ENCODE measurements at regions not wholly inside any gene's neighbourhood (a gene's known extent, or its start where the extent isn't known, plus 50 kb on each side); places are given as distances from the start of the nearest gene placed in this dataset.
"Not testable (repeated sequence)": the region's sequence is repeated elsewhere in the genome, so short reads cannot be mapped to it uniquely, and the experiment has no call there.

DNA sequence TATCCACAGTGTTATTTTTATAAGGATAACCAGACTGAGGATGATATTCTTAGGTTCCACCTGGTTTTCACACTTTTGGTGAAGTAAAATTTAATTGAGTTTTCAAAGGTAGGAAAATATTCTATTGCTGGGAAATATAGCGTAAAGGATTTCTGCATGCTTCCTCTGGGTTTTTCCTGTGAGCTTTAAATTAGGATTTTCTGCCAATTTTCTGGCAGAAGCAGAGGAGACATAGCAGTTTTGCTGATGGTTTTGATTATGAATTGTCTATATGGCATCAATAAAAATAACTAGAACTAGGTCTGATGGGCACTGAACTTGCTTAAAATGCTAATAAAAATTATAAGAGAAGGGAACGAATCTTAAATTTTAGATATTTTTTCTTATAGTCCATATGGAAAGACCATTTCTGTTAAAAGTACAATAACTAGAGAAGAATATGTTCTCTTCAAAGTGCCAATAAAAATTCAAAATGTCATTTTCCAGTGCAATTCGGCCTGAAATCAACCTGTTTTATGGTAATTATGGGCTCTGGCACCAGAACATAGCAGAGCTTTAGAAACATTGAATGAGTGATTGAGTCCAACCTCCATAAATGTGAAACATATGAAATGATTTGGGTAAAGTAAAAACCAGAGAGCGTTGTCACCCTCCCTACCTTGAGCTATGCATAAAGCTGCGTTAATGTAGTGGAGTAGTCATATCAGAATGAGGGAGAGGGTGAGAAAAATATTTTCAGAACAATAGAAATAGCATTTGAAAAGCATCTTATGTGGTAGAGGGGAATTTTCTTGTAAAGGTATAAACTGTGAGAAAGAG is 279.7 kb downstream of the SPRY1 start:
- H3K9me3 ChIP-seq = no peaks in the 10 kb centered on the region
- no peaks in the 10 kb centered on the region for H3K27me3 ChIP-seq
- TF ChIP-seq EP300 (IDR thresholded peaks at IDR 0.05) (no peak), CTCF (IDR thresholded peaks at IDR 0.05) (no peak), POLR2A (IDR thresholded peaks at IDR 0.05) (no peak)
- peak overlapping the region in 1 of 4 donors; percentile 43 for H3K27ac ChIP-seq
- 92% methylated on average over 5 of the region's 5 CpGs for whole genome bisulfite sequencing, 2 donors
- H3K4me3 ChIP-seq = no peak overlapping the region
- peaks cover 0 to 5% (median 0%) of the 10 kb centered on the region in 4 donors for H3K4me1 ChIP-seq
- DNase-seq (ENCODE audit: low spot score in 2 of 2) = no peak
- no peaks in the 10 kb centered on the region for H3K36me3 ChIP-seq

DNA sequence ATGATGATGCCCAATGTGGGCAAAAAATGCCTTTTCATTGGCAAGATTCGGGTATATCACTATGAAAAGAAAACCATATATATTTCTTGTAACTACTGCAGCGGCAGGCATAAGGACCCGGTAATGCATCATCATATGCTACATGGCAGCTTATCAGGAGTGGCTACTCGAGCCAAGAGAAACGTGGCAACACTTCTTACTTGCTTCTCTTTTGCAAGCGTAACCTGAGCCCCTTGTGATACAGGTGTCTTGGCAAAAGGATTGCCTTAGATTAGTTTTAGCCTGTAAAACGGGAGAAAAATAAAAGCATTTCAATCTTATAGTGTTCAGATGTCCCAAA is 280.3 kb downstream of the SPRY1 start:
- H3K27me3 ChIP-seq = no peaks in the 10 kb centered on the region
- H3K4me1 ChIP-seq = peaks cover 0 to 5% (median 0%) of the 10 kb centered on the region in 4 donors
- TF ChIP-seq POLR2A (IDR thresholded peaks at IDR 0.05) (no peak), EP300 (IDR thresholded peaks at IDR 0.05) (no peak), CTCF (IDR thresholded peaks at IDR 0.05) (no peak)
- no peak overlapping the region for H3K27ac ChIP-seq
- H3K36me3 ChIP-seq = no peaks in the 10 kb centered on the region
- DNase-seq (ENCODE audit: low spot score in 2 of 2) = no peak
- WGBS, 2 donors = 83 to 88% methylated on average over 7 of the region's 7 CpGs
- H3K4me3 ChIP-seq = no peak overlapping the region
- no peaks in the 10 kb centered on the region for H3K9me3 ChIP-seq

DNA sequence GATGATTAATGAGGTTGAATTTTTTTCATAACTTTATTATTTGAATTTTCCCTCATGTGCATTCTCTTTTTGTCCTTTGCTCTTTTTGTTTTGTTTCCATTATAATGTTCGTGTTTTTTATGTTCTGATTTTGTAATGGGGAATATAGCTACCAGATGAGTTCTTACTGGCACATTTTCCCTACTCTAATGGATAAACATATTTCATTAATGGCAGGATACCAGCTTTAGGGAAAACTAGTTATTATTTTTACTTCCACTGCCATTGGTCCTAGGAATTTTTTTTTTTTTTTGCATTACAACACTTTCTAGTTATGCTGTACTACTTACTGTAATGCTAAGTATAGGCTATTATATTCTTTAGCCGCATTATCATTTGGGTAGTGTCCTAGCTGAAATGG is 286.3 kb downstream of the SPRY1 start:
- Histone ChIP-seq H3K27me3 (no peaks in the 10 kb centered on the region), H3K4me1 (no peaks in the 10 kb centered on the region), H3K36me3 (no peaks in the 10 kb centered on the region), H3K9me3 (no peaks in the 10 kb centered on the region), H3K27ac (no peak overlapping the region), H3K4me3 (no peak overlapping the region)
- no peak for DNase-seq (ENCODE audit: low spot score in 2 of 2)
- TF ChIP-seq EP300 (IDR thresholded peaks at IDR 0.05) (no peak), CTCF (IDR thresholded peaks at IDR 0.05) (no peak), POLR2A (IDR thresholded peaks at IDR 0.05) (no peak)
- 67 to 69% methylated on average over 2 of the region's 2 CpGs for WGBS, 2 donors

GRCh38 chr4:123684937-123685336 is 288.3 kb downstream of the SPRY1 start:
- not testable (repeated sequence) for H3K36me3 ChIP-seq; H3K4me1 ChIP-seq; H3K9me3 ChIP-seq; DNase-seq (ENCODE audit: low spot score in 2 of 2); H3K27ac ChIP-seq; H3K27me3 ChIP-seq; H3K4me3 ChIP-seq
- WGBS, 2 donors = 94 to 99% methylated on average over 15 to 26 of the region's 26 CpGs

- DNase-seq (ENCODE audit: low spot score in 2 of 2); H3K36me3 ChIP-seq; H3K27ac ChIP-seq; H3K4me3 ChIP-seq; H3K27me3 ChIP-seq; H3K9me3 ChIP-seq: not testable (repeated sequence)
- peaks cover 0 to 20% (median 0%) of the 10 kb centered on the region in 4 donors for H3K4me1 ChIP-seq
- 95 to 100% methylated on average over 2 of the region's 2 CpGs for WGBS, 2 donors
Observed at GRCh38 chr4:123695531-123695930, 298.9 kb downstream of the SPRY1 start.

GRCh38 chr4:123696687-123697086 is 300.1 kb downstream of the SPRY1 start:
- H3K4me3 ChIP-seq = no peak overlapping the region
- H3K27me3 ChIP-seq = no peaks in the 10 kb centered on the region
- 77 to 80% methylated on average over 2 of the region's 2 CpGs for WGBS, 2 donors
- TF ChIP-seq POLR2A (IDR thresholded peaks at IDR 0.05) (no peak), CTCF (IDR thresholded peaks at IDR 0.05) (no peak), EP300 (IDR thresholded peaks at IDR 0.05) (no peak)
- H3K9me3 ChIP-seq = no peaks in the 10 kb centered on the region
- no peaks in the 10 kb centered on the region for H3K36me3 ChIP-seq
- no peak for DNase-seq (ENCODE audit: low spot score in 2 of 2)
- H3K4me1 ChIP-seq = peaks cover 0 to 28% (median 0%) of the 10 kb centered on the region in 4 donors
- no peak overlapping the region for H3K27ac ChIP-seq
